PC-9 (cell line): ENCODE measurements at regions not wholly inside any gene's neighbourhood (a gene's known extent, or its start where the extent isn't known, plus 50 kb on each side); places are given as distances from the start of the nearest gene placed in this dataset.

Experiments
- EZH2 ChIP-seq: fragments of 200-600 bp; sonication (generic); IDR thresholded peaks from 2 replicates; pipeline ENCODE4 v1.8.0; 2017; ENCODE audit warnings: antibody characterized with exemption, low read depth
- TF ChIP-seq, protein P1 (sequence below): fragments of 200-600 bp; sonication (generic); conservative IDR thresholded peaks from 2 replicates; pipeline ENCODE4 v1.6.1; 2017; ENCODE audit warnings: mixed run types, antibody characterized with exemption, mild to moderate bottlenecking, moderate library complexity

DNA sequence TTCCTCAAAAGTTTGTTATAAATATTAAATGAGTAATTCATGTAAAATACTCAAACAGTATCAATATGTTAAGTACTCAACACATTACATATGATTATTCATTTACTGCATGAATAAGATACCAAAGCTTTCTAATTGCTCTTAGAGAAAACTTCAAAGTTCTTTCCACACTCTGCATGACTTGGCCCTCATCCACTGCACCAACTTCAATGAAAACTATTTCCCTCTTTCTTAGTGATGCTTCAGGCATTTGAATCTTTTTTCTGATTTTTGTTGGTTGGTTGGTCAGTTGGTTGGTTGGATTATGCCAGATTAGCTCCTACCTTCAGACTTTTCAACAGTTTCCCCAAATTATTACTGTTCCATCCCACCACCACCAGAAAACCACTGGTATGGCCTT lies 314.7 kb upstream of the RGMB start:
- TF ChIP-seq, protein P1, sequence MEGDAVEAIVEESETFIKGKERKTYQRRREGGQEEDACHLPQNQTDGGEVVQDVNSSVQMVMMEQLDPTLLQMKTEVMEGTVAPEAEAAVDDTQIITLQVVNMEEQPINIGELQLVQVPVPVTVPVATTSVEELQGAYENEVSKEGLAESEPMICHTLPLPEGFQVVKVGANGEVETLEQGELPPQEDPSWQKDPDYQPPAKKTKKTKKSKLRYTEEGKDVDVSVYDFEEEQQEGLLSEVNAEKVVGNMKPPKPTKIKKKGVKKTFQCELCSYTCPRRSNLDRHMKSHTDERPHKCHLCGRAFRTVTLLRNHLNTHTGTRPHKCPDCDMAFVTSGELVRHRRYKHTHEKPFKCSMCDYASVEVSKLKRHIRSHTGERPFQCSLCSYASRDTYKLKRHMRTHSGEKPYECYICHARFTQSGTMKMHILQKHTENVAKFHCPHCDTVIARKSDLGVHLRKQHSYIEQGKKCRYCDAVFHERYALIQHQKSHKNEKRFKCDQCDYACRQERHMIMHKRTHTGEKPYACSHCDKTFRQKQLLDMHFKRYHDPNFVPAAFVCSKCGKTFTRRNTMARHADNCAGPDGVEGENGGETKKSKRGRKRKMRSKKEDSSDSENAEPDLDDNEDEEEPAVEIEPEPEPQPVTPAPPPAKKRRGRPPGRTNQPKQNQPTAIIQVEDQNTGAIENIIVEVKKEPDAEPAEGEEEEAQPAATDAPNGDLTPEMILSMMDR, result no peak
- TF ChIP-seq EZH2, result no peak
